Kidney (tissue), 13 donors: ENCODE measurements at regions not wholly inside any gene's neighbourhood (a gene's known extent, or its start where the extent isn't known, plus 50 kb on each side); places are given as distances from the start of the nearest gene placed in this dataset.

Experiments
- DNase-seq, 5 donors: peaks; one replicate each; pipeline ENCODE4 v3.0.0-alpha.2; 2013 to 2020
- FAIRE-seq: peaks from 2 replicates; lab custom pipeline; 2012; peaks lifted over from hg19 to GRCh38; lab: Jason Lieb, UNC
- H3K27ac ChIP-seq, 2 donors: one replicate each; pipeline ENCODE4 v1.7.0; 2013; ENCODE audit warnings: low read depth in 2 of 2, low read length in 2 of 2, inconsistent platforms in 1 of 2
- H3K27me3 ChIP-seq: one replicate; pipeline ENCODE4 v1.7.1; 2013; ENCODE audit warnings: low read length, inconsistent platforms; ENCODE audit not compliant: control insufficient read depth, insufficient read depth
- H3K36me3 ChIP-seq, 3 donors: one replicate each; pipeline versions ENCODE4 v1.7.0 to v1.7.1; 2013; ENCODE audit warnings: low read length in 3 of 3, control low read depth in 1 of 3, inconsistent platforms in 1 of 3; ENCODE audit not compliant: insufficient read depth in 3 of 3, control insufficient read depth in 2 of 3
- H3K4me1 ChIP-seq, 3 donors: one replicate each; pipeline versions ENCODE4 v1.7.0 to v1.7.1; 2013; ENCODE audit warnings: low read length in 3 of 3, inconsistent platforms in 1 of 3, low read depth in 1 of 3; ENCODE audit not compliant: control insufficient read depth in 2 of 3, insufficient read depth in 2 of 3
- H3K4me3 ChIP-seq, 3 donors: one replicate each; pipeline versions ENCODE4 v1.7.0 to v1.8.1; 2013; ENCODE audit warnings: low read length in 3 of 3, control low read depth in 1 of 3, inconsistent platforms in 1 of 3
- H3K9ac ChIP-seq, 3 donors: one replicate each; pipeline versions ENCODE4 v1.7.0 to v1.7.1; 2013; ENCODE audit warnings: low read length in 3 of 3, control low read depth in 1 of 3, inconsistent platforms in 1 of 3
- H3K9me3 ChIP-seq, 3 donors: one replicate each; pipeline versions ENCODE4 v1.7.0 to v1.7.1; 2013; ENCODE audit warnings: low read length in 3 of 3, control low read depth in 1 of 3, inconsistent platforms in 1 of 3; ENCODE audit not compliant: control insufficient read depth in 2 of 3, insufficient read depth in 1 of 3
- intact Hi-C: fragments of 100-400 bp; cut with DNase I; formaldehyde crosslinking; loops from one replicate; pipeline ENCODE4 v1.11.1; 2022
- TF ChIP-seq, protein P1 (sequence below): IDR thresholded peaks from 3 replicates; pipeline ENCODE4 v1.5.1; 2012; ENCODE audit warnings: mild to moderate bottlenecking, moderate library complexity, borderline replicate concordance; ENCODE audit not compliant: insufficient read depth; ENCODE audit errors: extremely low read depth
- donor health status: control.
- donor health status: control.
- donor health status: control.
- donor health status: control.
- donor health status: control.
- donor health status: DM: yes; HTN: yes; CAD: no.
- donor health status: Normal renal cell carcinoma (clear cell type).

GRCh38 chr10:37675449-37675848 is 182.0 kb downstream of the ZNF248 start:
- DNase-seq = no peak
- no peak overlapping the region for H3K9ac ChIP-seq
- TF ChIP-seq, protein P1, sequence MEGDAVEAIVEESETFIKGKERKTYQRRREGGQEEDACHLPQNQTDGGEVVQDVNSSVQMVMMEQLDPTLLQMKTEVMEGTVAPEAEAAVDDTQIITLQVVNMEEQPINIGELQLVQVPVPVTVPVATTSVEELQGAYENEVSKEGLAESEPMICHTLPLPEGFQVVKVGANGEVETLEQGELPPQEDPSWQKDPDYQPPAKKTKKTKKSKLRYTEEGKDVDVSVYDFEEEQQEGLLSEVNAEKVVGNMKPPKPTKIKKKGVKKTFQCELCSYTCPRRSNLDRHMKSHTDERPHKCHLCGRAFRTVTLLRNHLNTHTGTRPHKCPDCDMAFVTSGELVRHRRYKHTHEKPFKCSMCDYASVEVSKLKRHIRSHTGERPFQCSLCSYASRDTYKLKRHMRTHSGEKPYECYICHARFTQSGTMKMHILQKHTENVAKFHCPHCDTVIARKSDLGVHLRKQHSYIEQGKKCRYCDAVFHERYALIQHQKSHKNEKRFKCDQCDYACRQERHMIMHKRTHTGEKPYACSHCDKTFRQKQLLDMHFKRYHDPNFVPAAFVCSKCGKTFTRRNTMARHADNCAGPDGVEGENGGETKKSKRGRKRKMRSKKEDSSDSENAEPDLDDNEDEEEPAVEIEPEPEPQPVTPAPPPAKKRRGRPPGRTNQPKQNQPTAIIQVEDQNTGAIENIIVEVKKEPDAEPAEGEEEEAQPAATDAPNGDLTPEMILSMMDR = no peak
- H3K27me3 ChIP-seq = no peaks in the 10 kb centered on the region
- no peak overlapping the region for H3K4me3 ChIP-seq
- peaks cover 0 to 4% (median 0%) of the 10 kb centered on the region in 3 donors for H3K9me3 ChIP-seq
- no peaks in the 10 kb centered on the region for H3K36me3 ChIP-seq
- H3K4me1 ChIP-seq = no peaks in the 10 kb centered on the region
- no peak for FAIRE-seq
- intact Hi-C loops = no loop called here
- H3K27ac ChIP-seq = no peak overlapping the region

DNA sequence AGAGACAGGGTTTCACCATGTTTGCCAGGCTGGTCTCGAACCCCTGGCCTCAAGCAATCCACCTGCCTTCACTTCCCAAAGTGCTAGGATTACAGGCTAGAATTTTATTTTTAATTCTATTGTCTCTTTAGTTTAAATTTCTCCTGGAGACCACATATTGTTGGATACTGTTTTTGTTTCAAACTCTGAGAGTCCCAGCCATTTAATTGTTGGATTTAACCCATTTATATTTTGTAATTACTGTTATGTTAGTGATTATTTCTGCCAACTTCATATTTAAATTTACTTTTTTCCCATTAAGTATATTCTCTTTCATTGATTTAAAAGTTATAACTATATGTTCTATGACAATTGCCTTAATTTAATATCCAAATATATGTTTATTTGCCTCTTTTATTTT is 185.6 kb downstream of the ZNF248 start:
- H3K27ac ChIP-seq = no peak overlapping the region
- H3K4me3 ChIP-seq = no peak overlapping the region
- H3K9ac ChIP-seq = no peak overlapping the region
- intact Hi-C loops = no loop called here
- DNase-seq = no peak
- no peak for FAIRE-seq
- TF ChIP-seq, protein P1 = no peak
- peaks cover 0 to 4% (median 2%) of the 10 kb centered on the region in 3 donors for H3K9me3 ChIP-seq
- H3K27me3 ChIP-seq = no peaks in the 10 kb centered on the region
- H3K4me1 ChIP-seq = no peaks in the 10 kb centered on the region
- H3K36me3 ChIP-seq = no peaks in the 10 kb centered on the region

GRCh38 chr10:37667736-37668135 is 189.7 kb downstream of the ZNF248 start:
- H3K9me3 ChIP-seq = peaks cover 0 to 4% (median 2%) of the 10 kb centered on the region in 3 donors
- no peak overlapping the region for H3K27ac ChIP-seq
- no peaks in the 10 kb centered on the region for H3K36me3 ChIP-seq
- no peaks in the 10 kb centered on the region for H3K27me3 ChIP-seq
- intact Hi-C loops = no loop called here
- H3K9ac ChIP-seq = no peak overlapping the region
- H3K4me1 ChIP-seq = no peaks in the 10 kb centered on the region
- no peak for FAIRE-seq
- H3K4me3 ChIP-seq = no peak overlapping the region
- TF ChIP-seq, protein P1 = no peak
- DNase-seq = no peak

DNA sequence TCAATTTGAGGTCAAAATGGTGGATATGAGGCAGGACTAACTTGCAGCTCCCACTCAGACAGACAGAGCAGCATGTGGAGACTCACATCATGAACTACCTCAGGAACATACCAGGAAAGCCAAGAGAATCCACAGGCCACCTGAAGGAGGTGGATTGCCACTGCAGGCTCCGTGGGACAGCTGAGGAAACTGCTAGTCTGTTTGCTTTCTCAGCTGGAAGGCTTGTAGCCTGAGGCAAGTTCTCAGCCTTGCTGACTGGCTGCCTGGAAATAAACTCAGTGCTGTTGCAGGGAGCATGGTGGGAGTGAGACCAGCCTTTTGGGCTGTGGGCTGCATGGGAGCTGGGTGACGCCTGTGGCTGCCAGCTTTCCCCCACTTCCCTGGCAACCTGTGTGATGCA is 202.9 kb downstream of the ZNF248 start:
- H3K4me1 ChIP-seq = no peaks in the 10 kb centered on the region
- H3K27ac ChIP-seq = no peak overlapping the region
- no peak overlapping the region for H3K4me3 ChIP-seq
- intact Hi-C loops = no loop called here
- TF ChIP-seq, protein P1 = no peak
- DNase-seq (no peak), FAIRE-seq (no peak)
- H3K9ac ChIP-seq = no peak overlapping the region
- H3K36me3 ChIP-seq = no peaks in the 10 kb centered on the region
- H3K27me3 ChIP-seq = no peaks in the 10 kb centered on the region
- H3K9me3 ChIP-seq = peaks cover 0 to 9% (median 2%) of the 10 kb centered on the region in 3 donors
